WTC11 (cell line): ENCODE measurements at regions not wholly inside any gene's neighbourhood (a gene's known extent, or its start where the extent isn't known, plus 50 kb on each side); places are given as distances from the start of the nearest gene placed in this dataset.

ENCODE experiments used
- ATAC-seq: fragments of 200-7000 bp; cut with Tn5 transposase; 2 replicates; pipeline ENCODE4 v1.10.0; 2021; ENCODE audit warnings: mild to moderate bottlenecking, moderate library complexity
- CTCF ChIA-PET: fragments of 300-600 bp; sonication (Branson Sonifier 250); formaldehyde crosslinking; loops from one replicate; lab custom pipeline; 2021; ENCODE audit warnings: antibody characterized with exemption; lab: Charles Lee
- POLR2A ChIA-PET: fragments of 350-600 bp; sonication (Branson Sonifier 250); formaldehyde crosslinking; loops from one replicate; lab custom pipeline; 2021; ENCODE audit warnings: antibody characterized with exemption; lab: Charles Lee
- DNase-seq: peaks from one replicate; pipeline ENCODE4 v3.0.0; 2021; ENCODE audit warnings: low spot score
- H3K27ac Mint-ChIP-seq: 2 replicates; pipeline ENCODE4 v1.8.0; 2021; ENCODE audit warnings: mixed read lengths
- H3K27me3 Mint-ChIP-seq: 2 replicates; pipeline ENCODE4 v1.8.0; 2021; ENCODE audit warnings: low read depth, mild to moderate bottlenecking, moderate library complexity, mixed read lengths
- H3K36me3 Mint-ChIP-seq: 2 replicates; pipeline ENCODE4 v1.8.0; 2021; ENCODE audit warnings: mixed read lengths
- H3K4me1 Mint-ChIP-seq: 2 replicates; pipeline ENCODE4 v1.8.0; 2022; ENCODE audit warnings: mixed read lengths
- H3K4me3 Mint-ChIP-seq: 2 replicates; pipeline ENCODE4 v1.8.0; 2021; ENCODE audit warnings: mild to moderate bottlenecking, moderate library complexity, mixed read lengths
- H3K9me3 Mint-ChIP-seq: 2 replicates; pipeline ENCODE4 v1.8.0; 2021; ENCODE audit warnings: mixed read lengths
- ARID4B ChIP-seq: sonication (generic); formaldehyde crosslinking; IDR thresholded peaks from 2 replicates; pipeline ENCODE4 v1.8.0; 2023; ENCODE audit warnings: missing genetic modification reagents, mild to moderate bottlenecking, borderline replicate concordance
- ATF1 ChIP-seq: sonication (generic); formaldehyde crosslinking; IDR thresholded peaks from 2 replicates; pipeline ENCODE4 v1.8.1; 2023; ENCODE audit warnings: mild to moderate bottlenecking, moderate library complexity, missing genetic modification reagents
- CDX4 ChIP-seq: fragments of 250-450 bp; sonication (Bioruptor Pico); IDR thresholded peaks from 2 replicates; pipeline ENCODE4 v1.9.0; 2021; ENCODE audit warnings: moderate library complexity, mild to moderate bottlenecking, inconsistent platforms, borderline replicate concordance
- CREB1 ChIP-seq: sonication (generic); formaldehyde crosslinking; IDR thresholded peaks from 2 replicates; pipeline ENCODE4 v1.8.0; 2023; ENCODE audit warnings: mild to moderate bottlenecking, missing genetic modification reagents
- CREM ChIP-seq: sonication (generic); formaldehyde crosslinking; IDR thresholded peaks from 2 replicates; pipeline ENCODE4 v1.8.1; 2022; ENCODE audit warnings: mild to moderate bottlenecking, missing genetic modification reagents, moderate library complexity
- CTCF ChIP-seq: fragments of 200-600 bp; IDR thresholded peaks from 2 replicates; pipeline ENCODE4 v1.8.0; 2022; ENCODE audit warnings: antibody characterized with exemption
- ETV6 ChIP-seq: sonication (generic); formaldehyde crosslinking; IDR thresholded peaks from 2 replicates; pipeline ENCODE4 v1.8.1; 2022; ENCODE audit warnings: mild to moderate bottlenecking, missing genetic modification reagents
- FOXK1 ChIP-seq: sonication (generic); formaldehyde crosslinking; IDR thresholded peaks from 2 replicates; pipeline ENCODE4 v1.8.0; 2022; ENCODE audit warnings: mild to moderate bottlenecking, moderate library complexity, missing genetic modification reagents
- HMGA2 ChIP-seq: fragments of 250-450 bp; sonication (Bioruptor Pico); IDR thresholded peaks from 2 replicates; pipeline ENCODE4 v1.4.0; 2021; ENCODE audit warnings: mild to moderate bottlenecking, moderate library complexity
- IRF1 ChIP-seq: sonication (generic); formaldehyde crosslinking; IDR thresholded peaks from 2 replicates; pipeline ENCODE4 v1.8.0; 2023; ENCODE audit warnings: missing genetic modification reagents
- KAT7 ChIP-seq: sonication (generic); formaldehyde crosslinking; IDR thresholded peaks from 2 replicates; pipeline ENCODE4 v1.8.1; 2023; ENCODE audit warnings: missing genetic modification reagents, mild to moderate bottlenecking, borderline replicate concordance
- NFE2L1 ChIP-seq: sonication (generic); formaldehyde crosslinking; IDR thresholded peaks from 2 replicates; pipeline ENCODE4 v1.8.1; 2023; ENCODE audit warnings: missing genetic modification reagents
- SP1 ChIP-seq: sonication (generic); formaldehyde crosslinking; conservative IDR thresholded peaks from 2 replicates; pipeline ENCODE4 v1.8.1; 2022; ENCODE audit warnings: missing genetic modification reagents
- ZNF219 ChIP-seq: sonication (generic); formaldehyde crosslinking; IDR thresholded peaks from 2 replicates; pipeline ENCODE4 v1.8.0; 2023; ENCODE audit warnings: missing genetic modification reagents, mild to moderate bottlenecking, borderline replicate concordance
- ZNF263 ChIP-seq: sonication (generic); formaldehyde crosslinking; IDR thresholded peaks from 2 replicates; pipeline ENCODE4 v1.8.1; 2022; ENCODE audit warnings: low read depth, mild to moderate bottlenecking, moderate library complexity, missing genetic modification reagents
- ZNF317 ChIP-seq: sonication (generic); formaldehyde crosslinking; IDR thresholded peaks from 2 replicates; pipeline ENCODE4 v1.8.1; 2023; ENCODE audit warnings: low read depth, mild to moderate bottlenecking, moderate library complexity, missing genetic modification reagents, borderline replicate concordance
- ZNF416 ChIP-seq: fragments of 250-450 bp; sonication (Bioruptor Pico); IDR thresholded peaks from 2 replicates; pipeline ENCODE4 v1.9.0; 2021; ENCODE audit warnings: mild to moderate bottlenecking, inconsistent platforms
- ZNF671 ChIP-seq: fragments of 250-450 bp; sonication (Bioruptor Pico); IDR thresholded peaks from 2 replicates; pipeline ENCODE4 v1.8.0; 2021; ENCODE audit warnings: mild to moderate bottlenecking
- TF ChIP-seq, protein P1 (sequence below): sonication (generic); formaldehyde crosslinking; IDR thresholded peaks from 2 replicates; pipeline ENCODE4 v1.8.0; 2022; ENCODE audit warnings: mild to moderate bottlenecking, missing genetic modification reagents
- TF ChIP-seq, protein P2 (sequence below): sonication (generic); formaldehyde crosslinking; IDR thresholded peaks from 2 replicates; pipeline ENCODE4 v1.8.0; 2023; ENCODE audit warnings: mild to moderate bottlenecking, missing genetic modification reagents
- TF ChIP-seq, protein P3 (sequence below): sonication (generic); formaldehyde crosslinking; IDR thresholded peaks from 2 replicates; pipeline ENCODE4 v1.8.1; 2022; ENCODE audit warnings: low read depth, mild to moderate bottlenecking, moderate library complexity, missing genetic modification reagents, borderline replicate concordance
- TF ChIP-seq, protein P4 (sequence below): sonication (generic); formaldehyde crosslinking; conservative IDR thresholded peaks from 2 replicates; pipeline ENCODE4 v1.8.1; 2022; ENCODE audit warnings: mild to moderate bottlenecking, missing genetic modification reagents

- H3K4me1 Mint-ChIP-seq: 0 out of 2 replicates have a peak, but pooled peaks cover under 1% of the 10 kb centered on the region
- ChIA-PET POLR2A (no interaction called here), CTCF (no interaction called here)
- no peak for TF ChIP-seq SP1
- TF ChIP-seq, protein P1, sequence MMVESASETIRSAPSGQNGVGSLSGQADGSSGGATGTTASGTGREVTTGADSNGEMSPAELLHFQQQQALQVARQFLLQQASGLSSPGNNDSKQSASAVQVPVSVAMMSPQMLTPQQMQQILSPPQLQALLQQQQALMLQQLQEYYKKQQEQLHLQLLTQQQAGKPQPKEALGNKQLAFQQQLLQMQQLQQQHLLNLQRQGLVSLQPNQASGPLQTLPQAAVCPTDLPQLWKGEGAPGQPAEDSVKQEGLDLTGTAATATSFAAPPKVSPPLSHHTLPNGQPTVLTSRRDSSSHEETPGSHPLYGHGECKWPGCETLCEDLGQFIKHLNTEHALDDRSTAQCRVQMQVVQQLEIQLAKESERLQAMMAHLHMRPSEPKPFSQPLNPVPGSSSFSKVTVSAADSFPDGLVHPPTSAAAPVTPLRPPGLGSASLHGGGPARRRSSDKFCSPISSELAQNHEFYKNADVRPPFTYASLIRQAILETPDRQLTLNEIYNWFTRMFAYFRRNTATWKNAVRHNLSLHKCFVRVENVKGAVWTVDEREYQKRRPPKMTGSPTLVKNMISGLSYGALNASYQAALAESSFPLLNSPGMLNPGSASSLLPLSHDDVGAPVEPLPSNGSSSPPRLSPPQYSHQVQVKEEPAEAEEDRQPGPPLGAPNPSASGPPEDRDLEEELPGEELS (CRISPR knock-in tag): no peak
- no peak for TF ChIP-seq ETV6 (CRISPR knock-in tag)
- TF ChIP-seq CTCF: no peak
- TF ChIP-seq CREB1 (CRISPR knock-in tag): no peak
- TF ChIP-seq ZNF317 (CRISPR knock-in tag): no peak
- H3K9me3 Mint-ChIP-seq: no peaks in the 10 kb centered on the region
- no peak for DNase-seq
- no peak for ATAC-seq
- H3K4me3 Mint-ChIP-seq: no peak overlapping the region
- H3K36me3 Mint-ChIP-seq: no peaks in the 10 kb centered on the region
- no peak overlapping the region for H3K27ac Mint-ChIP-seq
- no peaks in the 10 kb centered on the region for H3K27me3 Mint-ChIP-seq
Measured at GRCh38 chr12:115353467-115353866, 669.5 kb upstream of the TBX3 start.

GRCh38 chr12:115351514-115352077, 667.6 kb upstream of the TBX3 start:
- H3K9me3 Mint-ChIP-seq: no peaks in the 10 kb centered on the region
- POLR2A ChIA-PET: no interaction called here
- no peak for ATAC-seq
- no peaks in the 10 kb centered on the region for H3K4me1 Mint-ChIP-seq
- H3K4me3 Mint-ChIP-seq: no peak overlapping the region
- H3K27me3 Mint-ChIP-seq: no peaks in the 10 kb centered on the region
- no peak for DNase-seq
- H3K27ac Mint-ChIP-seq: no peak overlapping the region
- no peaks in the 10 kb centered on the region for H3K36me3 Mint-ChIP-seq
- CTCF ChIA-PET: no interaction called here
- TF ChIP-seq ZNF416 (CRISPR knock-in tag) (no peak), KAT7 (CRISPR knock-in tag) (no peak), ATF1 (no peak), ETV6 (CRISPR knock-in tag) (no peak), ZNF263 (CRISPR knock-in tag) (no peak), ZNF219 (CRISPR knock-in tag) (no peak), NFE2L1 (no peak), HMGA2 (no peak), IRF1 (CRISPR knock-in tag) (no peak), FOXK1 (CRISPR knock-in tag) (no peak), CREM (CRISPR knock-in tag) (no peak), ARID4B (CRISPR knock-in tag) (no peak), CDX4 (CRISPR knock-in tag) (no peak), ZNF671 (CRISPR knock-in tag) (no peak)
- TF ChIP-seq, protein P2, sequence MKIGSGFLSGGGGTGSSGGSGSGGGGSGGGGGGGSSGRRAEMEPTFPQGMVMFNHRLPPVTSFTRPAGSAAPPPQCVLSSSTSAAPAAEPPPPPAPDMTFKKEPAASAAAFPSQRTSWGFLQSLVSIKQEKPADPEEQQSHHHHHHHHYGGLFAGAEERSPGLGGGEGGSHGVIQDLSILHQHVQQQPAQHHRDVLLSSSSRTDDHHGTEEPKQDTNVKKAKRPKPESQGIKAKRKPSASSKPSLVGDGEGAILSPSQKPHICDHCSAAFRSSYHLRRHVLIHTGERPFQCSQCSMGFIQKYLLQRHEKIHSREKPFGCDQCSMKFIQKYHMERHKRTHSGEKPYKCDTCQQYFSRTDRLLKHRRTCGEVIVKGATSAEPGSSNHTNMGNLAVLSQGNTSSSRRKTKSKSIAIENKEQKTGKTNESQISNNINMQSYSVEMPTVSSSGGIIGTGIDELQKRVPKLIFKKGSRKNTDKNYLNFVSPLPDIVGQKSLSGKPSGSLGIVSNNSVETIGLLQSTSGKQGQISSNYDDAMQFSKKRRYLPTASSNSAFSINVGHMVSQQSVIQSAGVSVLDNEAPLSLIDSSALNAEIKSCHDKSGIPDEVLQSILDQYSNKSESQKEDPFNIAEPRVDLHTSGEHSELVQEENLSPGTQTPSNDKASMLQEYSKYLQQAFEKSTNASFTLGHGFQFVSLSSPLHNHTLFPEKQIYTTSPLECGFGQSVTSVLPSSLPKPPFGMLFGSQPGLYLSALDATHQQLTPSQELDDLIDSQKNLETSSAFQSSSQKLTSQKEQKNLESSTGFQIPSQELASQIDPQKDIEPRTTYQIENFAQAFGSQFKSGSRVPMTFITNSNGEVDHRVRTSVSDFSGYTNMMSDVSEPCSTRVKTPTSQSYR (CRISPR knock-in tag): no peak
- TF ChIP-seq, protein P3, sequence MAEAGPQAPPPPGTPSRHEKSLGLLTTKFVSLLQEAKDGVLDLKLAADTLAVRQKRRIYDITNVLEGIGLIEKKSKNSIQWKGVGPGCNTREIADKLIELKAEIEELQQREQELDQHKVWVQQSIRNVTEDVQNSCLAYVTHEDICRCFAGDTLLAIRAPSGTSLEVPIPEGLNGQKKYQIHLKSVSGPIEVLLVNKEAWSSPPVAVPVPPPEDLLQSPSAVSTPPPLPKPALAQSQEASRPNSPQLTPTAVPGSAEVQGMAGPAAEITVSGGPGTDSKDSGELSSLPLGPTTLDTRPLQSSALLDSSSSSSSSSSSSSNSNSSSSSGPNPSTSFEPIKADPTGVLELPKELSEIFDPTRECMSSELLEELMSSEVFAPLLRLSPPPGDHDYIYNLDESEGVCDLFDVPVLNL (CRISPR knock-in tag): no peak
- TF ChIP-seq, protein P4, sequence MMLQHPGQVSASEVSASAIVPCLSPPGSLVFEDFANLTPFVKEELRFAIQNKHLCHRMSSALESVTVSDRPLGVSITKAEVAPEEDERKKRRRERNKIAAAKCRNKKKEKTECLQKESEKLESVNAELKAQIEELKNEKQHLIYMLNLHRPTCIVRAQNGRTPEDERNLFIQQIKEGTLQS (CRISPR knock-in tag): no peak
